SK-N-SH treated with all-trans-retinoic acid at 6 μM for 48 hours (cell line): ENCODE measurements at regions not wholly inside any gene's neighbourhood (a gene's known extent, or its start where the extent isn't known, plus 50 kb on each side); places are given as distances from the start of the nearest gene placed in this dataset.

Experiments used
- ATAC-seq: fragments of 200-7000 bp; cut with Tn5 transposase; 3 replicates; pipeline ENCODE4 v1.9.1; 2020; ENCODE audit warnings: mild to moderate bottlenecking, moderate library complexity
- BACH2 ChIP-seq: fragments of 250-450 bp; sonication (Bioruptor Pico); IDR thresholded peaks from 2 replicates; pipeline ENCODE4 v1.9.0; 2021; ENCODE audit warnings: mild to moderate bottlenecking, borderline replicate concordance
- CSDC2 ChIP-seq: fragments of 250-450 bp; sonication (Bioruptor Pico); IDR thresholded peaks from 2 replicates; pipeline ENCODE4 v1.5.0; 2020; ENCODE audit warnings: mild to moderate bottlenecking, moderate library complexity
- ESRRG ChIP-seq: fragments of 250-450 bp; sonication (Bioruptor Pico); IDR thresholded peaks from 2 replicates; pipeline ENCODE4 v1.6.1; 2021; ENCODE audit warnings: mild to moderate bottlenecking
- GLIS3 ChIP-seq: fragments of 250-450 bp; sonication (Bioruptor Pico); IDR thresholded peaks from 2 replicates; pipeline ENCODE4 v1.5.0; 2020; ENCODE audit warnings: mild to moderate bottlenecking, moderate library complexity
- OSR1 ChIP-seq: fragments of 250-450 bp; sonication (Bioruptor Pico); IDR thresholded peaks from 2 replicates; pipeline ENCODE4 v1.8.0; 2022; ENCODE audit warnings: moderate library complexity, mild to moderate bottlenecking, inconsistent platforms
- RARB ChIP-seq: fragments of 250-450 bp; sonication (Bioruptor Pico); IDR thresholded peaks from 2 replicates; pipeline ENCODE4 v1.8.0; 2021; ENCODE audit warnings: mild to moderate bottlenecking, moderate library complexity
- SNAI2 ChIP-seq: fragments of 250-450 bp; sonication (Bioruptor Pico); IDR thresholded peaks from 2 replicates; pipeline ENCODE4 v1.5.0; 2020; ENCODE audit warnings: mild to moderate bottlenecking, moderate library complexity
- TCF4 ChIP-seq: fragments of 250-450 bp; sonication (Bioruptor Pico); IDR thresholded peaks from 2 replicates; pipeline ENCODE4 v1.8.0; 2021; ENCODE audit warnings: mild to moderate bottlenecking, moderate library complexity, borderline replicate concordance
- TOX ChIP-seq: fragments of 250-450 bp; sonication (Bioruptor Pico); IDR thresholded peaks from 2 replicates; pipeline ENCODE4 v1.8.0; 2021; ENCODE audit warnings: mild to moderate bottlenecking, moderate library complexity, borderline replicate concordance
- ZC3H10 ChIP-seq: fragments of 250-450 bp; sonication (Bioruptor Pico); IDR thresholded peaks from 2 replicates; pipeline ENCODE4 v1.5.1; 2021; ENCODE audit warnings: mild to moderate bottlenecking, moderate library complexity
- ZFP3 ChIP-seq: fragments of 250-450 bp; sonication (Bioruptor Pico); IDR thresholded peaks from 2 replicates; pipeline ENCODE4 v1.5.0; 2020; ENCODE audit warnings: mild to moderate bottlenecking, moderate library complexity
- ZFP30 ChIP-seq: fragments of 450-650 bp; formaldehyde crosslinking; IDR thresholded peaks from 2 replicates; pipeline ENCODE4 v1.5.0; 2022; ENCODE audit warnings: mild to moderate bottlenecking, moderate library complexity
- ZNF565 ChIP-seq: fragments of 450-650 bp; formaldehyde crosslinking; conservative IDR thresholded peaks from 2 replicates; pipeline ENCODE4 v1.5.0; 2020; ENCODE audit warnings: low read depth, mild to moderate bottlenecking, moderate library complexity
- ZNF70 ChIP-seq: fragments of 450-650 bp; formaldehyde crosslinking; IDR thresholded peaks from 2 replicates; pipeline ENCODE4 v1.5.0; 2020; ENCODE audit warnings: mild to moderate bottlenecking, moderate library complexity
- ZNF8 ChIP-seq: fragments of 450-650 bp; formaldehyde crosslinking; IDR thresholded peaks from 2 replicates; pipeline ENCODE4 v1.5.0; 2020; ENCODE audit warnings: mild to moderate bottlenecking, moderate library complexity
- TF ChIP-seq, protein P1 (sequence below): fragments of 250-450 bp; sonication (Bioruptor Pico); IDR thresholded peaks from 2 replicates; pipeline ENCODE4 v1.5.1; 2021; ENCODE audit warnings: mild to moderate bottlenecking, moderate library complexity
- TF ChIP-seq, protein P2 (sequence below): fragments of 250-450 bp; sonication (Bioruptor Pico); IDR thresholded peaks from 2 replicates; pipeline ENCODE4 v1.5.1; 2020; ENCODE audit warnings: low read depth, mild to moderate bottlenecking, moderate library complexity
- TF ChIP-seq, protein P3 (sequence below): fragments of 250-450 bp; sonication (Bioruptor Pico); IDR thresholded peaks from 2 replicates; pipeline ENCODE4 v1.8.0; 2021; ENCODE audit warnings: low read depth, mild to moderate bottlenecking, moderate library complexity, borderline replicate concordance
- TF ChIP-seq, protein P4 (sequence below): fragments of 250-450 bp; sonication (Bioruptor Pico); IDR thresholded peaks from 2 replicates; pipeline ENCODE4 v1.5.0; 2020; ENCODE audit warnings: mild to moderate bottlenecking, moderate library complexity
- TF ChIP-seq, protein P5 (sequence below): fragments of 250-450 bp; sonication (Bioruptor Pico); IDR thresholded peaks from 2 replicates; pipeline ENCODE4 v1.8.0; 2020; ENCODE audit warnings: mild to moderate bottlenecking, moderate library complexity, borderline replicate concordance

DNA sequence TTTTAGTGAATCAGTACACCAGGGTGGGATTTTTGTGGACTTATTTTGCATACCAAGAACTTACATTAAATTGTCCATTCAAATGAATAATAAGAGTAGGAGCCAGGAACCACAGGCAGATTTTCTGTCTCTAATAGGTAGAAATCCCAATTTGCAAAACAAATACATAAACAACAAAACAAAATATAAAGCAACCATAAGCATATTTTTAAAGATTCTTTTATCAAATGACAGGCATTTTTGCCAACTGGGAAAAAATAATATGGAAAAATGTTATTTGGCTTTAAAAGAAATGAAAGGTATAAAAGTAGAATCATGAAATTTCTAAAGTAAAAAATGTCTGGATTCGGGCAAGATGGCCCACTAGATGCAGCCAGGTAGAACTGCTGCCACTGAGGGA, 71.2 kb upstream of the PDE7B start (continued):
- TF ChIP-seq, protein P1, sequence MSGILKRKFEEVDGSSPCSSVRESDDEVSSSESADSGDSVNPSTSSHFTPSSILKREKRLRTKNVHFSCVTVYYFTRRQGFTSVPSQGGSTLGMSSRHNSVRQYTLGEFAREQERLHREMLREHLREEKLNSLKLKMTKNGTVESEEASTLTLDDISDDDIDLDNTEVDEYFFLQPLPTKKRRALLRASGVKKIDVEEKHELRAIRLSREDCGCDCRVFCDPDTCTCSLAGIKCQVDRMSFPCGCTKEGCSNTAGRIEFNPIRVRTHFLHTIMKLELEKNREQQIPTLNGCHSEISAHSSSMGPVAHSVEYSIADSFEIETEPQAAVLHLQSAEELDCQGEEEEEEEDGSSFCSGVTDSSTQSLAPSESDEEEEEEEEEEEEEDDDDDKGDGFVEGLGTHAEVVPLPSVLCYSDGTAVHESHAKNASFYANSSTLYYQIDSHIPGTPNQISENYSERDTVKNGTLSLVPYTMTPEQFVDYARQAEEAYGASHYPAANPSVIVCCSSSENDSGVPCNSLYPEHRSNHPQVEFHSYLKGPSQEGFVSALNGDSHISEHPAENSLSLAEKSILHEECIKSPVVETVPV (CRISPR knock-in tag), result no peak

DNA sequence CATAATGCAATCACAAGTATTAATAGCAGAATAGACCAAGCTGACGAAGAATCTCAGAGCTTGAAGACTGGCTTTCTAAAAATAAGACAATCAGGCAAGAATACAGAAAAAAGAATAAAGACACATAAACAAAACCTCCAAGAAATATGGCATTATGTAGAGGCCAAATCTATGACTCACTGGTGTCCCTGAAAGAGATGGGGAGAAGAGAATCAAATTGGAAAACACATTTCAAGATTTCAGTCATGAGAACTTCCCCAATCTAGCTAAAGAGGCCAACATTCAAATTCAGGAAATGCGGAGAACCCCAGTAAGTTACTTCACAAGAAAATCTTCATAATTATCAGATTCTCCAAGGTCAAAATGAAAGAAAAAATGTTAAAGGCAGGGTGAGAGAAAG, 69.0 kb upstream of the PDE7B start:
- no peak for ATAC-seq
- TF ChIP-seq, protein P2, sequence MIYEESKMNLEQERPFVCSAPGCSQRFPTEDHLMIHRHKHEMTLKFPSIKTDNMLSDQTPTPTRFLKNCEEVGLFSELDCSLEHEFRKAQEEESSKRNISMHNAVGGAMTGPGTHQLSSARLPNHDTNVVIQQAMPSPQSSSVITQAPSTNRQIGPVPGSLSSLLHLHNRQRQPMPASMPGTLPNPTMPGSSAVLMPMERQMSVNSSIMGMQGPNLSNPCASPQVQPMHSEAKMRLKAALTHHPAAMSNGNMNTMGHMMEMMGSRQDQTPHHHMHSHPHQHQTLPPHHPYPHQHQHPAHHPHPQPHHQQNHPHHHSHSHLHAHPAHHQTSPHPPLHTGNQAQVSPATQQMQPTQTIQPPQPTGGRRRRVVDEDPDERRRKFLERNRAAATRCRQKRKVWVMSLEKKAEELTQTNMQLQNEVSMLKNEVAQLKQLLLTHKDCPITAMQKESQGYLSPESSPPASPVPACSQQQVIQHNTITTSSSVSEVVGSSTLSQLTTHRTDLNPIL (CRISPR knock-in tag), result no peak
- no peak for TF ChIP-seq ZNF565 (CRISPR knock-in tag)
- TF ChIP-seq ZFP30 (CRISPR knock-in tag), result no peak
- TF ChIP-seq, protein P3, sequence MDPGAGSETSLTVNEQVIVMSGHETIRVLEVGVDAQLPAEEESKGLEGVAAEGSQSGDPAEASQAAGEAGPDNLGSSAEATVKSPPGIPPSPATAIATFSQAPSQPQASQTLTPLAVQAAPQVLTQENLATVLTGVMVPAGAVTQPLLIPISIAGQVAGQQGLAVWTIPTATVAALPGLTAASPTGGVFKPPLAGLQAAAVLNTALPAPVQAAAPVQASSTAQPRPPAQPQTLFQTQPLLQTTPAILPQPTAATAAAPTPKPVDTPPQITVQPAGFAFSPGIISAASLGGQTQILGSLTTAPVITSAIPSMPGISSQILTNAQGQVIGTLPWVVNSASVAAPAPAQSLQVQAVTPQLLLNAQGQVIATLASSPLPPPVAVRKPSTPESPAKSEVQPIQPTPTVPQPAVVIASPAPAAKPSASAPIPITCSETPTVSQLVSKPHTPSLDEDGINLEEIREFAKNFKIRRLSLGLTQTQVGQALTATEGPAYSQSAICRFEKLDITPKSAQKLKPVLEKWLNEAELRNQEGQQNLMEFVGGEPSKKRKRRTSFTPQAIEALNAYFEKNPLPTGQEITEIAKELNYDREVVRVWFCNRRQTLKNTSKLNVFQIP (CRISPR knock-in tag), result no peak
- TF ChIP-seq, protein P1 (CRISPR knock-in tag), result no peak
- TF ChIP-seq ZNF8 (CRISPR knock-in tag), result no peak
- no peak for TF ChIP-seq RARB (CRISPR knock-in tag)
- TF ChIP-seq GLIS3 (CRISPR knock-in tag), result no peak
- TF ChIP-seq TOX (CRISPR knock-in tag), result no peak
- TF ChIP-seq, protein P4, sequence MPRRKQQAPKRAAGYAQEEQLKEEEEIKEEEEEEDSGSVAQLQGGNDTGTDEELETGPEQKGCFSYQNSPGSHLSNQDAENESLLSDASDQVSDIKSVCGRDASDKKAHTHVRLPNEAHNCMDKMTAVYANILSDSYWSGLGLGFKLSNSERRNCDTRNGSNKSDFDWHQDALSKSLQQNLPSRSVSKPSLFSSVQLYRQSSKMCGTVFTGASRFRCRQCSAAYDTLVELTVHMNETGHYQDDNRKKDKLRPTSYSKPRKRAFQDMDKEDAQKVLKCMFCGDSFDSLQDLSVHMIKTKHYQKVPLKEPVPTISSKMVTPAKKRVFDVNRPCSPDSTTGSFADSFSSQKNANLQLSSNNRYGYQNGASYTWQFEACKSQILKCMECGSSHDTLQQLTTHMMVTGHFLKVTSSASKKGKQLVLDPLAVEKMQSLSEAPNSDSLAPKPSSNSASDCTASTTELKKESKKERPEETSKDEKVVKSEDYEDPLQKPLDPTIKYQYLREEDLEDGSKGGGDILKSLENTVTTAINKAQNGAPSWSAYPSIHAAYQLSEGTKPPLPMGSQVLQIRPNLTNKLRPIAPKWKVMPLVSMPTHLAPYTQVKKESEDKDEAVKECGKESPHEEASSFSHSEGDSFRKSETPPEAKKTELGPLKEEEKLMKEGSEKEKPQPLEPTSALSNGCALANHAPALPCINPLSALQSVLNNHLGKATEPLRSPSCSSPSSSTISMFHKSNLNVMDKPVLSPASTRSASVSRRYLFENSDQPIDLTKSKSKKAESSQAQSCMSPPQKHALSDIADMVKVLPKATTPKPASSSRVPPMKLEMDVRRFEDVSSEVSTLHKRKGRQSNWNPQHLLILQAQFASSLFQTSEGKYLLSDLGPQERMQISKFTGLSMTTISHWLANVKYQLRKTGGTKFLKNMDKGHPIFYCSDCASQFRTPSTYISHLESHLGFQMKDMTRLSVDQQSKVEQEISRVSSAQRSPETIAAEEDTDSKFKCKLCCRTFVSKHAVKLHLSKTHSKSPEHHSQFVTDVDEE, result no peak
- TF ChIP-seq, protein P5, sequence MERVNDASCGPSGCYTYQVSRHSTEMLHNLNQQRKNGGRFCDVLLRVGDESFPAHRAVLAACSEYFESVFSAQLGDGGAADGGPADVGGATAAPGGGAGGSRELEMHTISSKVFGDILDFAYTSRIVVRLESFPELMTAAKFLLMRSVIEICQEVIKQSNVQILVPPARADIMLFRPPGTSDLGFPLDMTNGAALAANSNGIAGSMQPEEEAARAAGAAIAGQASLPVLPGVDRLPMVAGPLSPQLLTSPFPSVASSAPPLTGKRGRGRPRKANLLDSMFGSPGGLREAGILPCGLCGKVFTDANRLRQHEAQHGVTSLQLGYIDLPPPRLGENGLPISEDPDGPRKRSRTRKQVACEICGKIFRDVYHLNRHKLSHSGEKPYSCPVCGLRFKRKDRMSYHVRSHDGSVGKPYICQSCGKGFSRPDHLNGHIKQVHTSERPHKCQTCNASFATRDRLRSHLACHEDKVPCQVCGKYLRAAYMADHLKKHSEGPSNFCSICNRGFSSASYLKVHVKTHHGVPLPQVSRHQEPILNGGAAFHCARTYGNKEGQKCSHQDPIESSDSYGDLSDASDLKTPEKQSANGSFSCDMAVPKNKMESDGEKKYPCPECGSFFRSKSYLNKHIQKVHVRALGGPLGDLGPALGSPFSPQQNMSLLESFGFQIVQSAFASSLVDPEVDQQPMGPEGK, result no peak
- TF ChIP-seq ESRRG, result no peak
- no peak for TF ChIP-seq ZFP3
- no peak for TF ChIP-seq OSR1 (CRISPR knock-in tag)
- TF ChIP-seq CSDC2 (CRISPR knock-in tag), result no peak
- TF ChIP-seq TCF4 (CRISPR knock-in tag), result no peak
- TF ChIP-seq, all 23 proteins: peak for 0

DNA sequence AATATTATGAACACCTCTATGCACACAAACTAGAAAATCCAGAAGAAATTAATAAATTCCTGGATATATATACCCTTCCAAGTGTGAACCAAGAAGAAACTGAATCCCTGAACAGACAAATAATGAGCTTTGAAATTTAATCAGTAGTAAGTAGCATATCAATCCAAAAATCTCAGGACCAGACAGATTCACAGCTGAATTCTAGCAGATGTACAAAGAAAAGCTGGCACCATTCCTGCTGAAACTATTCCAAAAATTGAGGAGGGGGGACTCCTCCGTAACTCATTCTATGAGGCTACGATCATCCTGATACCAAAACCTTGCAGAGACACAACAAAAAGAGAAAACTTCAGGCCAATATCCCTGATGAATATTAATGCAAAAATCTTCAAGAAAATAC, 67.0 kb upstream of the PDE7B start:
- ATAC-seq, result no peak
- TF ChIP-seq, protein P4, result no peak
- TF ChIP-seq ZNF565 (CRISPR knock-in tag) (no peak), BACH2 (CRISPR knock-in tag) (no peak), SNAI2 (CRISPR knock-in tag) (no peak), ZNF70 (CRISPR knock-in tag) (no peak), ZC3H10 (CRISPR knock-in tag) (no peak), ZFP30 (CRISPR knock-in tag) (no peak), TCF4 (CRISPR knock-in tag) (no peak; the same call in 1 of the 2 replicates), TOX (CRISPR knock-in tag) (no peak), ZNF8 (CRISPR knock-in tag) (no peak)
- TF ChIP-seq, protein P5, result no peak
- TF ChIP-seq, protein P3 (CRISPR knock-in tag), result no peak
